Endodermal cell (in vitro differentiated cells): ENCODE measurements at regions not wholly inside any gene's neighbourhood (a gene's known extent, or its start where the extent isn't known, plus 50 kb on each side); places are given as distances from the start of the nearest gene placed in this dataset.

Experiments used
- DNase-seq: peaks from one replicate; pipeline ENCODE4 v3.0.0-alpha.2; 2017
- H3K27ac ChIP-seq: 2 replicates; pipeline ENCODE4 v1.5.1; 2013; ENCODE audit warnings: mild to moderate bottlenecking, low read depth, low read length, moderate library complexity
- H3K27me3 ChIP-seq: 2 replicates; pipeline ENCODE4 v1.6.1; 2013; ENCODE audit warnings: mild to moderate bottlenecking, low read length, moderate library complexity; ENCODE audit not compliant: insufficient read depth, control insufficient read depth, poor library complexity, severe bottlenecking
- H3K36me3 ChIP-seq: 2 replicates; pipeline ENCODE4 v1.7.0; 2013; ENCODE audit warnings: mild to moderate bottlenecking, low read length, moderate library complexity; ENCODE audit not compliant: control insufficient read depth, insufficient read depth
- H3K4me1 ChIP-seq: one replicate; pipeline ENCODE4 v1.7.0; 2013; ENCODE audit warnings: low read length; ENCODE audit not compliant: control insufficient read depth, insufficient read depth
- H3K4me3 ChIP-seq: 2 replicates; pipeline ENCODE4 v1.5.1; 2013; ENCODE audit warnings: mild to moderate bottlenecking, low read length, moderate library complexity
- H3K9ac ChIP-seq: 2 replicates; pipeline ENCODE4 v1.6.1; 2013; ENCODE audit warnings: mild to moderate bottlenecking, low read length, moderate library complexity; ENCODE audit not compliant: poor library complexity, severe bottlenecking; ENCODE audit errors: extremely low read depth
- H3K9me3 ChIP-seq: 2 replicates; pipeline ENCODE4 v1.6.1; 2013; ENCODE audit warnings: mild to moderate bottlenecking, low read length, moderate library complexity; ENCODE audit not compliant: control insufficient read depth
- H3K27ac Mint-ChIP-seq: 2 replicates; pipeline ENCODE4 v1.8.0; 2020; ENCODE audit warnings: mixed read lengths
- H3K27me3 Mint-ChIP-seq: 2 replicates; pipeline ENCODE4 v1.8.0; 2021; ENCODE audit warnings: mild to moderate bottlenecking, mixed read lengths; ENCODE audit not compliant: insufficient read depth
- H3K36me3 Mint-ChIP-seq: 2 replicates; pipeline ENCODE4 v1.8.0; 2020; ENCODE audit warnings: low read depth, mixed read lengths
- H3K4me1 Mint-ChIP-seq: 2 replicates; pipeline ENCODE4 v1.8.0; 2020; ENCODE audit warnings: mixed read lengths
- H3K4me3 Mint-ChIP-seq: 2 replicates; pipeline ENCODE4 v1.8.0; 2020; ENCODE audit warnings: mild to moderate bottlenecking, moderate library complexity, mixed read lengths
- H3K9me3 Mint-ChIP-seq: 2 replicates; pipeline ENCODE4 v1.8.0; 2020; ENCODE audit warnings: mild to moderate bottlenecking, mixed read lengths
- WGBS, 2 experiments: methylation state at CpG; one replicate each; pipeline versions ENCODE4 v1.1.5 to v1.1.7; 2013; ENCODE audit warnings: missing lambda C conversion rate in 2 of 2, mixed read lengths in 1 of 2; ENCODE audit not compliant: insufficient coverage in 1 of 2, insufficient read length in 1 of 2; 5-methylcytosine and 5-hydroxymethylcytosine counted together
- TF ChIP-seq, protein P1 (sequence below): fragments of 200-600 bp; sonication (generic); conservative IDR thresholded peaks from 2 replicates; pipeline ENCODE4 v1.5.0; 2021; ENCODE audit warnings: antibody characterized with exemption, mild to moderate bottlenecking

DNA sequence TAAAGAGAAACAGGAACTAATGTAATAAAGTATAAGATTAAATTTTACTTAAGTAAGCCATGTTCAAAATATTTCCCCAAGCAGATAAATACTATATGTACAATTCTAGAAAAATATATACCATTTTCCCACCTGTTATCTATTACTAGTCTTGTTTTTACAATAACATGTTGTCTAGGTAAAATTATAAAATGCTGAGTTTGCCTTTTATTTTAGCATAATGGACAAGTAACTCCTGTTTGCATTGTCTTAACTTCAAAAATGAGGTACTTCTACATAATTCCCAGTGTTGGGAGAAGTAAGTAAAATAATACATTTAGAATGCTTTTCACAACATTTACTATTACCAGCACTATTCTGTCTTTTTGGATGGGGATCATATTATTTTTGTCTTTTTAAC is 800.5 kb downstream of the SLITRK6 start:
- Mint-ChIP-seq H3K9me3 (no peaks in the 10 kb centered on the region), H3K4me3 (no peak overlapping the region), H3K27ac (no peak overlapping the region), H3K36me3 (no peaks in the 10 kb centered on the region), H3K27me3 (no peaks in the 10 kb centered on the region), H3K4me1 (no peaks in the 10 kb centered on the region)
- no peaks in the 10 kb centered on the region for H3K9me3 ChIP-seq
- no peaks in the 10 kb centered on the region for H3K36me3 ChIP-seq
- H3K4me1 ChIP-seq: no peaks in the 10 kb centered on the region
- no peak overlapping the region for H3K4me3 ChIP-seq
- H3K27ac ChIP-seq: no peak overlapping the region
- TF ChIP-seq, protein P1, sequence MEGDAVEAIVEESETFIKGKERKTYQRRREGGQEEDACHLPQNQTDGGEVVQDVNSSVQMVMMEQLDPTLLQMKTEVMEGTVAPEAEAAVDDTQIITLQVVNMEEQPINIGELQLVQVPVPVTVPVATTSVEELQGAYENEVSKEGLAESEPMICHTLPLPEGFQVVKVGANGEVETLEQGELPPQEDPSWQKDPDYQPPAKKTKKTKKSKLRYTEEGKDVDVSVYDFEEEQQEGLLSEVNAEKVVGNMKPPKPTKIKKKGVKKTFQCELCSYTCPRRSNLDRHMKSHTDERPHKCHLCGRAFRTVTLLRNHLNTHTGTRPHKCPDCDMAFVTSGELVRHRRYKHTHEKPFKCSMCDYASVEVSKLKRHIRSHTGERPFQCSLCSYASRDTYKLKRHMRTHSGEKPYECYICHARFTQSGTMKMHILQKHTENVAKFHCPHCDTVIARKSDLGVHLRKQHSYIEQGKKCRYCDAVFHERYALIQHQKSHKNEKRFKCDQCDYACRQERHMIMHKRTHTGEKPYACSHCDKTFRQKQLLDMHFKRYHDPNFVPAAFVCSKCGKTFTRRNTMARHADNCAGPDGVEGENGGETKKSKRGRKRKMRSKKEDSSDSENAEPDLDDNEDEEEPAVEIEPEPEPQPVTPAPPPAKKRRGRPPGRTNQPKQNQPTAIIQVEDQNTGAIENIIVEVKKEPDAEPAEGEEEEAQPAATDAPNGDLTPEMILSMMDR: no peak
- no peak for DNase-seq
- H3K27me3 ChIP-seq: no peaks in the 10 kb centered on the region
- H3K9ac ChIP-seq: no peak overlapping the region

DNA sequence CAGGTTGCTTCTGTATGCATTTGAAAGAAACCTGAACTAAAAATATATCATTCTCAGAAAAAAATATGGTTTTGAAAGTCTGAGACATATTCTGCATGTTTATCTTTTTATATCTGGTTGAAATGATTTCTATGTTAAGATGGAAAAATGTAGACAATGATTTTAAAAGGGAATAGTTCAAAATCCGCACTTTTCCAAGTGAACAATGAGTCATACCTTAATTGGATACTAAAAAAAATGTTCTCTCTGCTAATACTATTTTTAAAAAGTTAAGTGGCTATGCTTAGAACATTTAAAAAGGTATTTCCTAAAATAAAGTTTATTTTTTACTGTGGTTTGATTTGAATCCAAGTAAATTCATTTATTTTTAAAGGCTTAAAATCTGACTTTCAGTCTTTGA is 801.4 kb downstream of the SLITRK6 start:
- Mint-ChIP-seq H3K36me3 (no peaks in the 10 kb centered on the region), H3K9me3 (no peaks in the 10 kb centered on the region), H3K4me1 (no peaks in the 10 kb centered on the region), H3K4me3 (no peak overlapping the region), H3K27ac (no peak overlapping the region), H3K27me3 (no peaks in the 10 kb centered on the region)
- TF ChIP-seq, protein P1: no peak
- Histone ChIP-seq H3K9me3 (no peaks in the 10 kb centered on the region), H3K4me1 (no peaks in the 10 kb centered on the region), H3K36me3 (no peaks in the 10 kb centered on the region), H3K9ac (no peak overlapping the region), H3K27ac (no peak overlapping the region), H3K27me3 (no peaks in the 10 kb centered on the region), H3K4me3 (no peak overlapping the region)
- DNase-seq: no peak
- 100% methylated on average over 1 of the region's 1 CpG; no CpG with 5 or more reads in 1 of the 2 experiments for WGBS, 2 experiments

DNA sequence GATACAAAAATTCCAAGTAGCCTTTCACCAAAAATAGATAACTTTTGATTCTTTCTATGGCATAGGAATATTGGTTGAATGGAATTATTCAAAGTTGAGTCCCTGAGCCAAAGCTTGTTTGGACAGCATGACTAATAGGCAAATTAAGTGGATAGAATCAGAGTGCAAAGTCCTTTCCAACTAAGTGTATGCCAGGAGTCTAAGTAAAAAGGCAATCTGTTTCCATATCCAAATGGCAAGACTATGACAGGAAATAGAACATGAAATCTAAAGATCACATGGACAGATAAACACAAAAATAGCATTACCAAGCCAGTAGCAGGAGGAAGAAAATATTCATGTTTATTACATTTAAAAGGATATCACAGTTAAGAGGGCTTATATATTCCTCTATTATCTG is 804.6 kb downstream of the SLITRK6 start:
- H3K36me3 Mint-ChIP-seq: no peaks in the 10 kb centered on the region
- Histone ChIP-seq H3K4me1 (no peaks in the 10 kb centered on the region), H3K27me3 (no peaks in the 10 kb centered on the region), H3K27ac (no peak overlapping the region), H3K9ac (no peak overlapping the region), H3K36me3 (no peaks in the 10 kb centered on the region), H3K4me3 (no peak overlapping the region), H3K9me3 (no peaks in the 10 kb centered on the region)
- TF ChIP-seq, protein P1: no peak
- DNase-seq: no peak
- no peaks in the 10 kb centered on the region for H3K27me3 Mint-ChIP-seq
- no peak overlapping the region for H3K27ac Mint-ChIP-seq
- no peaks in the 10 kb centered on the region for H3K4me1 Mint-ChIP-seq
- H3K9me3 Mint-ChIP-seq: peaks cover 1% of the 10 kb centered on the region
- H3K4me3 Mint-ChIP-seq: no peak overlapping the region
